Cardiac muscle cell (in vitro differentiated cells and primary cell): ENCODE measurements at regions not wholly inside any gene's neighbourhood (a gene's known extent, or its start where the extent isn't known, plus 50 kb on each side); places are given as distances from the start of the nearest gene placed in this dataset.
"Not testable (repeated sequence)": the region's sequence is repeated elsewhere in the genome, so short reads cannot be mapped to it uniquely, and the experiment has no call there.

Experiments used
- DNase-seq, 2 donors: peaks; one replicate each; pipeline versions ENCODE4 v3.0.0 to v3.0.0-alpha.2; 2010 to 2017; ENCODE audit warnings: low read depth in 1 of 2, low spot score in 1 of 2
- H3K27ac ChIP-seq: fragments of 200-600 bp; sonication (generic); 2 replicates; pipeline ENCODE4 v1.5.1; 2016
- H3K27me3 ChIP-seq: fragments of 200-600 bp; sonication (generic); 2 replicates; pipeline ENCODE4 v1.6.0; 2016; ENCODE audit warnings: control low read depth
- H3K36me3 ChIP-seq: fragments of 200-600 bp; sonication (generic); 2 replicates; pipeline ENCODE4 v1.5.1; 2016; ENCODE audit warnings: control low read depth
- H3K4me1 ChIP-seq: fragments of 200-600 bp; sonication (generic); 2 replicates; pipeline ENCODE4 v1.8.1; 2017; ENCODE audit warnings: low read depth, mild to moderate bottlenecking, mixed run types
- H3K4me3 ChIP-seq: fragments of 200-600 bp; sonication (generic); 2 replicates; pipeline ENCODE4 v1.5.1; 2016; ENCODE audit warnings: mild to moderate bottlenecking
- H3K9me3 ChIP-seq: fragments of 200-600 bp; sonication (generic); 2 replicates; pipeline ENCODE4 v1.5.1; 2017; ENCODE audit warnings: low read depth, mild to moderate bottlenecking, control low read depth
- TF ChIP-seq, protein P1 (sequence below): IDR thresholded peaks from 2 replicates; pipeline ENCODE4 v1.5.1; 2012; ENCODE audit warnings: low read depth, mild to moderate bottlenecking, low read length

DNA sequence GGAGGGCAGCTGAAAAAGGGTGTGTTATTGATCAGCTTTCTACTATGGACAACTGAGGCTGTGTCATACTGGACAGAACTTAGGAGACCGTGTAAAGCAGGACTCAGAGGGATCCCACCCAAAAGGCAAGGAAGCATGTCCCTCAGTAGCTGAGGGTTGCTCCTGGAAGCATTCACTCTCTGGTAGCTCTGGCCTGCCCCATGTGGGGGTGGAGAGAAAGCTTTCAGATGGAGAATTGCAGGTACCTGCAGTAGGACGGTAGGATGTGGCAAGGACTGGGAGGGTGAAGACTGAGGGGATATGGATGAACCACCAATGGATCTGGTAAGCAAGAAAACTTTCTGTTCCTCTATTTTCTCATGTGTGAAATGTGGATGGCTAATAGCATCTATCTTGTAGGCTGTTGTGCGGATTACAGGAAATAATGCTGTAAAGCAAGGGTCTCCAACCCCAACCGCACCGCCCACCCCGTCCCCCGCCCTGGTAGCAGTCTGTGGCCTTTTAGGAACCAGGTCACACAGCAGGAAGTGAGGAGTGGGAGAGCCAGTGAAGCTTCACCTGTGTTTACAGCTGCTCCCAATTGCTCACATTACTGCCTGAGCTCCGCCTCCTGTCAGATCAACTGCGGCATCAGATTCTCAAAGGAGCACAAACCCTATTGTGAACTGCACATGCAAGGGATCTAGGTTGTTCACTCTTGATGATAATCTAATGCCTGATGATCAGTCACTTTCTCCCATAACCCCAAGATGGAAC is 157.7 kb upstream of the PROK2 start:
- no peaks in the 10 kb centered on the region for H3K9me3 ChIP-seq
- no peak overlapping the region for H3K4me3 ChIP-seq
- H3K27me3 ChIP-seq, result no peaks in the 10 kb centered on the region
- H3K36me3 ChIP-seq, result no peaks in the 10 kb centered on the region
- no peak overlapping the region for H3K27ac ChIP-seq
- TF ChIP-seq, protein P1, sequence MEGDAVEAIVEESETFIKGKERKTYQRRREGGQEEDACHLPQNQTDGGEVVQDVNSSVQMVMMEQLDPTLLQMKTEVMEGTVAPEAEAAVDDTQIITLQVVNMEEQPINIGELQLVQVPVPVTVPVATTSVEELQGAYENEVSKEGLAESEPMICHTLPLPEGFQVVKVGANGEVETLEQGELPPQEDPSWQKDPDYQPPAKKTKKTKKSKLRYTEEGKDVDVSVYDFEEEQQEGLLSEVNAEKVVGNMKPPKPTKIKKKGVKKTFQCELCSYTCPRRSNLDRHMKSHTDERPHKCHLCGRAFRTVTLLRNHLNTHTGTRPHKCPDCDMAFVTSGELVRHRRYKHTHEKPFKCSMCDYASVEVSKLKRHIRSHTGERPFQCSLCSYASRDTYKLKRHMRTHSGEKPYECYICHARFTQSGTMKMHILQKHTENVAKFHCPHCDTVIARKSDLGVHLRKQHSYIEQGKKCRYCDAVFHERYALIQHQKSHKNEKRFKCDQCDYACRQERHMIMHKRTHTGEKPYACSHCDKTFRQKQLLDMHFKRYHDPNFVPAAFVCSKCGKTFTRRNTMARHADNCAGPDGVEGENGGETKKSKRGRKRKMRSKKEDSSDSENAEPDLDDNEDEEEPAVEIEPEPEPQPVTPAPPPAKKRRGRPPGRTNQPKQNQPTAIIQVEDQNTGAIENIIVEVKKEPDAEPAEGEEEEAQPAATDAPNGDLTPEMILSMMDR, result no peak
- no peak for DNase-seq
- H3K4me1 ChIP-seq, result no peaks in the 10 kb centered on the region

DNA sequence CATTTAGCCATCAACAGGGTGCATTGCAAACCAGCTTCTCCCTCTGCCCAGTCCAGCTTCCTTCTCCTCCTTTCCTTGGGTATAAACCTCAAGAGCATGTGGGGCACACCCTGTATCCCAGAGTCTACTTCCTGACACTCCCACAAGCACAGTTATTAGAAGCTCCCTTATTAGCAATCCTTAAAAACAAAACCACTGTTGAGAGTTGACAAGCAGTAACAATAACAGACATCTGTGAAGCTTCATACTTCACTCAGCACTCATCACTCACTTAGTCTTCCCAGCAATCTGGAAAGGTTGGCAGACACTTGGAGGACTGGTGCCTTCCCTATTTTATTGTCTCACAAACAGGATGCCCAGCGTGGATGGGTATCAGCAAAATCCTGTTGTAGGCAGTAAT is 155.5 kb upstream of the PROK2 start:
- H3K27ac ChIP-seq, result no peak overlapping the region
- no peaks in the 10 kb centered on the region for H3K27me3 ChIP-seq
- no peaks in the 10 kb centered on the region for H3K36me3 ChIP-seq
- H3K4me3 ChIP-seq, result no peak overlapping the region
- DNase-seq, result no peak
- H3K9me3 ChIP-seq, result no peaks in the 10 kb centered on the region
- TF ChIP-seq, protein P1, result no peak
- H3K4me1 ChIP-seq, result no peaks in the 10 kb centered on the region

DNA sequence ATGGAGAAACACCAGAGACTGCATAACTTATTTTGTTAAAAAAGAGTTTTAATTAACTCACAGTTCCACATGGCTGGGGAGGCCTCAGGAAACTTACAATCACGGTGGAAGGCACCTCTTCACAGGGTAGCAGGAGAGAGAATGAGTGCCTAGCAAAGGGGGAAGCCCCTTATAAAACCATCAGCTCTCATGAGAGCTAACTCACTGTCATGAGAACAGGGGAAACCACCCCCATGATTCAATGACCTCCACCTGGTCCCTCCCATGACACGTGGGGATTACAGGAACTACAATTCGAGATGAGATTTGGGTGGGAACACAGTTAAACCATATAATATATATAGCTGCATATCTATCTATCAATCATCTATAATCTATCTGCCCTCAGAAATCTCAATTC is 153.1 kb upstream of the PROK2 start:
- H3K27ac ChIP-seq, DNase-seq, H3K4me3 ChIP-seq, H3K36me3 ChIP-seq, H3K4me1 ChIP-seq, H3K27me3 ChIP-seq, H3K9me3 ChIP-seq: not testable (repeated sequence)

DNA sequence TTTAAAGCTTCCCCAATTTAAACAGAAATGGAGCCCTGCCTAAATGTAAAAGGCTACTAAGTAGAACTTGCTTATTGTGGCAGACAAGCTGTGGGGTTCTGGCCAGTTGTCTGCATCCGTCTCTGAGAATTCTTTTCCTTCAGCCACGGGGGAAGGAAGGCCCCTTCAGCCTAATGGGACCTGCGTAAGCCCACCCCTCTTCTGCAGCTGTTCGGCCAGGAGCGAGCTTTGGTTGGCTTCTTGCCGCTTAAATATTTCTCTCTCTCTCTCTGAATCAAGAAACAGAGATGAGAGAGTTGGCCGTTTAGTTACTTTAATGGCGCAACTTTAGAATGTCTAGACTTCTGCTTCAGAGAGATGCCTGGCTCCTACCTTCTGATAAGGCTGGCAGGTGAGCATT is 151.7 kb upstream of the PROK2 start:
- TF ChIP-seq, protein P1, result no peak
- Histone ChIP-seq H3K4me1 (no peaks in the 10 kb centered on the region), H3K9me3 (no peaks in the 10 kb centered on the region)

DNA sequence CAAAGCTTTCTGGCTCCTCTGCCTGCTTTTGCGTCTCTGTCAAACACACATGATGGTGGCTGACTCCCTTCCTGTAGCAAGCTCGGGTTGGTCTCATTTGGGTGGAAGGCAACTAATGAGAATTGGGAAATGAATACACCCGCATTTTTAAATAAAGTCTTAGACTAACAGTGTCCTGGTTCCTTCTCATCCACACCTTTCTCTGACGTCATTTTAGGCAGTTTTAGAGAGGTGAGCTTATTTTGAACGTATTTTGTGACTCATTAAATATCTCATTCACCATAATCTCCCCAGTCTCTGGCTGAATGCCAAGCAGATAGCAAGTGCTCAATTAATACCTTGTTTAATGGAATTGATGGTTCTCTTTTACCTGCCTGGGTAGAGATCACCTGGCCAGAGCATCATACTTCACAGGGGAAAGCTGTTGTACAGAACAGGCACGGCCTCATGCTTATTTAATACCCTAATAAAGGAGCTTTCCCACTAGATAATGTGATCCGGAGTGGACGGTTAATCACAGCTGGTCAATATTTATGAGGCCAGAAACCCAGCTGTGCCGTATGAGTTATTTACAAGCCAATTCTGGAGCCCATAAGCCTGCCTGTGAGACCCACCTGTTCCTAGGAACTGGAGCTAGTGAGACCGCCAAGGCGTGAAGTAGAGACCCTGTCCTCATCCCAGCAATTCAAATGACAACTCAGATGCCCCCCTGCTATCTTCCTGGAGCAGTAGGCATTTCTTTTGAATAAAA is 149.7 kb upstream of the PROK2 start:
- no peak for DNase-seq
- Histone ChIP-seq H3K9me3 (no peaks in the 10 kb centered on the region), H3K36me3 (no peaks in the 10 kb centered on the region), H3K4me3 (no peak overlapping the region), H3K27me3 (no peaks in the 10 kb centered on the region), H3K4me1 (peaks cover 4% of the 10 kb centered on the region), H3K27ac (no peak overlapping the region)
- TF ChIP-seq, protein P1, result no peak

More for the DNA sequence above, 151.7 kb upstream of the PROK2 start:
- no peak for DNase-seq
- no peak overlapping the region for H3K4me3 ChIP-seq
- H3K27ac ChIP-seq, result no peak overlapping the region
- H3K27me3 ChIP-seq, result no peaks in the 10 kb centered on the region
- H3K36me3 ChIP-seq, result no peaks in the 10 kb centered on the region

DNA sequence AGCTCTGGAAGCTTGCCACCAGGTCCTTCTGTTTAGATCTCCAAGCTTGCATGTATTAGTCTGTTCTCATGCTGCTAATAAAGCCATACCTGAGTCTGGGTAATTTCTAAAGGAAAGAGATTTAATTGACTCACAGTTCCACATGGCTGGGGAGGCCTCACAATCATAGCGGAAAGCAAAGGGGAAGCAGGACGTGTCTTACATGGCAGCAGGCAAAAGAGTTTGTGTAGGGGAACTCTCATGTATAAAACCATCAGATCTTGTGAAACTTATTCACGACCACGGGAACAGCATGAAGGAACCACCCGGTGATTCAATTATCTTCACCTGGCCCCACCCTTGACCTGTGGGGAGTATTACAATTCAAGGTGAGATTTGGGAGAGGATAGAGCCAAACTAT is 147.0 kb upstream of the PROK2 start:
- Histone ChIP-seq H3K9me3 (no peaks in the 10 kb centered on the region), H3K27me3 (no peaks in the 10 kb centered on the region), H3K36me3 (no peaks in the 10 kb centered on the region), H3K27ac (no peak overlapping the region), H3K4me3 (no peak overlapping the region), H3K4me1 (peaks cover 4% of the 10 kb centered on the region)
- DNase-seq, result no peak
- TF ChIP-seq, protein P1, result no peak
